ENCODE measurements at regions not wholly inside any gene's neighbourhood (a gene's known extent, or its start where the extent isn't known, plus 50 kb on each side); places are given as distances from the start of the nearest gene placed in this dataset.
"Not testable (repeated sequence)": the region's sequence is repeated elsewhere in the genome, so short reads cannot be mapped to it uniquely, and the experiment has no call there.

- no peaks in the 10 kb centered on the region for H3K36me3 ChIP-seq
- peaks cover 3% of the 10 kb centered on the region; the same call in 1 of the 2 replicates for H3K4me1 ChIP-seq
- peak overlapping the region; percentile 49 for H3K27ac ChIP-seq
- H3K9me3 ChIP-seq (replicated peaks): no peaks in the 10 kb centered on the region
- H3K27me3 ChIP-seq: no peaks in the 10 kb centered on the region
- no peak overlapping the region for H3K4me3 ChIP-seq
- DNase-seq: peak; percentile 68 to 85
These were observed 1788.1 kb downstream of the BRINP3 start for GRCh38 chr1:188689542-188689941.

GRCh38 chr1:188700116-188700515, 1777.5 kb downstream of the BRINP3 start:
- no peaks in the 10 kb centered on the region for H3K36me3 ChIP-seq
- no peaks in the 10 kb centered on the region for H3K9me3 ChIP-seq (replicated peaks)
- no peak overlapping the region for H3K4me3 ChIP-seq
- no peaks in the 10 kb centered on the region for H3K27me3 ChIP-seq
- no peak overlapping the region for H3K27ac ChIP-seq
- H3K4me1 ChIP-seq: no peaks in the 10 kb centered on the region
- DNase-seq: no peak

DNA sequence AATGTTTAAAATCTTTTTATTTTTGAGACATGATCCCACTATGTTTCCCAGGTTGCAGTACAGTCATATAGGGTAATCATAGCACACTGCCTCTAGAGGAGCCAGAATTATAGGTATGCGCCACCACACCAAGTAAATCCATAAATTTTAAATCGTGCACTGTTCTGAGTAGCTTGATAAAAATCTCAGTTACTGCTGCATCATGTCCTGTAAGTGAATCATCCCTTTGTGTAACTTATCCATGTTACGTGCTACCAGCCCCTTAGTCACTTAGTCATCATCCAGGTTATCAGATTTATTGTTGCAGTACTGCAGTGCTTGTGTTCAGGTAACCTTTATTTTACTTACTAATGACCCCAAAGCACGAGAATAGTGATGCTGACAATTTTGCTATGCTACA, 1770.9 kb downstream of the BRINP3 start:
- H3K9me3 ChIP-seq (replicated peaks): no peaks in the 10 kb centered on the region
- H3K4me1 ChIP-seq: no peaks in the 10 kb centered on the region
- no peak overlapping the region for H3K27ac ChIP-seq
- DNase-seq: no peak
- no peaks in the 10 kb centered on the region for H3K27me3 ChIP-seq
- H3K4me3 ChIP-seq: no peak overlapping the region
- H3K36me3 ChIP-seq: no peaks in the 10 kb centered on the region

- Histone ChIP-seq H3K27ac (no peak overlapping the region), H3K36me3 (no peaks in the 10 kb centered on the region), H3K9me3 (replicated peaks) (no peaks in the 10 kb centered on the region), H3K27me3 (no peaks in the 10 kb centered on the region), H3K4me3 (no peak overlapping the region), H3K4me1 (no peaks in the 10 kb centered on the region)
- peak in 1 of 2 experiments; percentile 15 for DNase-seq
These were observed 1768.7 kb downstream of the BRINP3 start for GRCh38 chr1:188708795-188709535.

- DNase-seq: no peak
- no peaks in the 10 kb centered on the region for H3K4me1 ChIP-seq
- H3K27ac ChIP-seq: no peak overlapping the region
- H3K36me3 ChIP-seq: no peaks in the 10 kb centered on the region
- no peaks in the 10 kb centered on the region for H3K27me3 ChIP-seq
- H3K9me3 ChIP-seq (replicated peaks): no peaks in the 10 kb centered on the region
- no peak overlapping the region for H3K4me3 ChIP-seq
These were observed 1762.1 kb downstream of the BRINP3 start for GRCh38 chr1:188715566-188715965.

- no peak overlapping the region for H3K4me3 ChIP-seq
- no peak overlapping the region for H3K27ac ChIP-seq
- no peak for DNase-seq
- H3K4me1 ChIP-seq: no peaks in the 10 kb centered on the region
- H3K27me3 ChIP-seq: no peaks in the 10 kb centered on the region
- H3K9me3 ChIP-seq (replicated peaks): no peaks in the 10 kb centered on the region
- no peaks in the 10 kb centered on the region for H3K36me3 ChIP-seq
These were observed 1757.9 kb downstream of the BRINP3 start for GRCh38 chr1:188719735-188720134.

DNA sequence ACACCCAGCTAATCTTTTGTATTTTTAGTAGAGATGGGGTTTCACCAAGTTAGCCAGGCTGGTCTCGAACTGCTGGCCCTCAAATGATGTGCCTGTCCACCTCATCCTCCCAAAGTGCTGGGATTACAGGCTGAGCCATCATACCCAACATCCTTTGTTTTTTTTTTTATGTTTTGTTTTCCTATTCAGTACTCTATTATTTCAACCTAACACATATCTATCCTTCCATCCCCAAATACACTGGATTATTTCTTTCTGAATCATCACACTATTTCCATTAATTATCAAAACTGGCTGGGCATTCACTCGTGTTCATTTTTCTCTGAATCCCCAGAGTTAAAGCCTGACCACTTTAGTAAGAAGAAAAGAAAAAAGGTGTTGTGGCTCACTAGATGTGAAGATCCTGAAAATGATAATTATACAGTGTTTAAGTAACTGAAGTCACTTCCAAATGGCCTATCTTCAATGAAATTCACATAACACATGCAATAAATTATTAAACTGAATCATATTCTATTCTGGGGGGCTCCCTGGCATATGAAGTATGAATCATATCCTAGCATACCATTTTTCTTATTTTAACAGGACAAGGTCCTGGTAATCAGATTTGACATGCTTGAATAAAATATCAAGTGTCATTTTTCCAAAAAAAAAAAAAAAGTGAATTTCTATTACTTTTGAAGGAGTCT, 1754.2 kb downstream of the BRINP3 start:
- H3K9me3 ChIP-seq (replicated peaks): no peaks in the 10 kb centered on the region
- no peak overlapping the region for H3K4me3 ChIP-seq
- H3K4me1 ChIP-seq: no peaks in the 10 kb centered on the region
- DNase-seq: no peak
- no peaks in the 10 kb centered on the region for H3K36me3 ChIP-seq
- no peaks in the 10 kb centered on the region for H3K27me3 ChIP-seq
- peak overlapping the region; percentile 23; the same call in 1 of the 2 replicates for H3K27ac ChIP-seq

GRCh38 chr1:188729039-188729438, 1748.6 kb downstream of the BRINP3 start:
- DNase-seq: no peak

DNA sequence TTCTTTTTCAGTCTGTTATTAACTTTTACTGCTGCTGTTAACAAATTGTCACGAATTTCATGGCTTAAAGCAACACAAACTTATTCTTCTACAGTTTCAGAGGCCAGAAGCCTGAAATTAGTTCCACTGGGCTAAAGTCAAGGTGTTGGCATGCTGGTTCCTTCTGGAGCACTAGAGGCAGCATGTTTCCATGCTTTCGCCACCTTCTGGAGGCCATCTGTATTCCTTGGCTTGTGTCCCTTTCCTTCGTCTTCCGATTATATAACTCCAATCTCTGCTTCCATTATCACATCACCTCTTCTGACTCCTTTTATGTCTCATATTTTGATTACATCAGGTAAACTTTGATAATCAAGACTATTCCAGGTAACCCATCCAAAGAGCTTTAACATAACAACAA, 1742.1 kb downstream of the BRINP3 start:
- H3K9me3 ChIP-seq (replicated peaks): no peaks in the 10 kb centered on the region
- H3K36me3 ChIP-seq: no peaks in the 10 kb centered on the region
- DNase-seq: no peak
- H3K4me1 ChIP-seq: peaks cover 5% of the 10 kb centered on the region; the same call in 1 of the 2 replicates
- H3K4me3 ChIP-seq: no peak overlapping the region
- H3K27me3 ChIP-seq: no peaks in the 10 kb centered on the region
- H3K27ac ChIP-seq: no peak overlapping the region

More at GRCh38 chr1:188729039-188729438, 1748.6 kb downstream of the BRINP3 start:
- Histone ChIP-seq H3K27me3 (no peaks in the 10 kb centered on the region), H3K27ac (no peak overlapping the region), H3K4me1 (0 out of 2 replicates have a peak, but pooled peaks cover under 1% of the 10 kb centered on the region), H3K9me3 (replicated peaks) (no peaks in the 10 kb centered on the region), H3K36me3 (no peaks in the 10 kb centered on the region), H3K4me3 (no peak overlapping the region)

DNA sequence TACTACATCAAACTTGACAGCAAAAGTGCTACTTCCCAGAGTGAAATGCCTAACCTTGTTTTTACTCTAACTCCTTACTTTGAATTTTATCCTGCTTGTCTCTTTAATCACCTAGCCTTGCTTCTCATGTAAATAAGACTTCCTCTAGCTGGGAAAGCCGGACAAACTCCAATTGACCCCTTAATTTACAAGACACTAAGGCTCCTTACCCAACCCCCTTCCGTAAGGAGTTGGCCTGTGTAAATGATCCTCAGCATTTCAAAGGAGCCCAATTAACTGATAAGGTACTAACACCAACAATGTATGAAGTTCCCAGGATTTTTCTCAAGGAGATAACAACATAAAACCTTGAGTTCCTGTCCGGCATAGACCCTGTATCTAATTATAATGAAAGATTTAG, 1728.4 kb downstream of the BRINP3 start:
- not testable (repeated sequence) for H3K27ac ChIP-seq

GRCh38 chr1:188752027-188752426, 1725.6 kb downstream of the BRINP3 start:
- H3K9me3 ChIP-seq (replicated peaks); H3K27ac ChIP-seq; H3K4me3 ChIP-seq; DNase-seq; H3K36me3 ChIP-seq; H3K4me1 ChIP-seq; H3K27me3 ChIP-seq: not testable (repeated sequence)

More for the DNA sequence above, 1728.4 kb downstream of the BRINP3 start:
- H3K9me3 ChIP-seq (replicated peaks); H3K27me3 ChIP-seq; H3K4me3 ChIP-seq; H3K4me1 ChIP-seq; H3K36me3 ChIP-seq; DNase-seq: not testable (repeated sequence)

- not testable (repeated sequence) for H3K4me3 ChIP-seq; H3K27me3 ChIP-seq; H3K27ac ChIP-seq; DNase-seq; H3K36me3 ChIP-seq; H3K4me1 ChIP-seq; H3K9me3 ChIP-seq (replicated peaks)
These were observed 1719.9 kb downstream of the BRINP3 start for GRCh38 chr1:188757747-188758146.

DNA sequence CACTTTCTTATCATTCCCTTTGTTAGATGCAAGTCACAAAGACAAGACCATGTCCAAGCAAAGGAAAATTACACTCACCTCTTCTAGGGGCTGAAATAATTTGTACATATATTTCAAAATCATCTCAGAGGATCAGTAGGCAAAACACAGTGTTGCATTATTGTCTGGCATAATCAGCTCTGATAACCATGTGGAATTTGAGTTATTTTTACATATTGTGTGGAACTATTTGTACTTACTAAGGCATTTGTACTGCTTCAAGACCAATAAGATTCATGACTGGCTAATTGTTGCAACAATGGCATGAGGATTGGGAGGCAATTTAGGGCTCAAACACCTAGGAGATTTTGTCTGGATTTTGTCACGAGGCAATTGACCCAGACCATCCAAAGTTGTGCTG, 1716.4 kb downstream of the BRINP3 start:
- Histone ChIP-seq H3K27ac (no peak overlapping the region), H3K4me1 (no peaks in the 10 kb centered on the region), H3K9me3 (replicated peaks) (no peaks in the 10 kb centered on the region), H3K27me3 (no peaks in the 10 kb centered on the region), H3K4me3 (no peak overlapping the region), H3K36me3 (no peaks in the 10 kb centered on the region)
- DNase-seq: no peak

DNA sequence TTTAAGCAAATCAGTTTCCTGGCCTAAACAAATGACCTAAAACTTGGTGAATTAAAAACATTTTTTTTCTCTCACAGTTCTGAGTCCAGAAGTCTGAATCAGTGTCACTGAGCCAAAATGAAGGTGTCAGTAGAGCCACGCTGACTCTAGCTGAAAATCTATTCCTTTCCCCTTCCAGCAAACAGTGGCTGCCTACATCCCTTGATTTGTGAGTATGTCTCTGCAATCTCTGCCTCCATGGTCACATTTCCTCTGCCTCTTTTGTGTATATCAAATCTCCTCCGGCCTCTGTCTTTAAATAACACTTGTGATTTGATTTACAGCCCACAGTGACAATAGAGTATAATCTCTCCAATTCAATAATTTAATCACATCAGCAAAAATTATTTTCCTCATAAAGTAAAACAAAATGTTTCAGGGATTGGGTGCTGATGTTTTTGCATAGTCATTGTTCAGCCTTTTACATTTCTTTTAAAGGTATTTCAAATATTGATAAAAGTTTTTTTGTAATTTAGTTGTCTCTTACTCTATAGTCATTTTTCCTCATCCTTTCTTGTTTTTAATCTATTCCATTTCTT, 1715.4 kb downstream of the BRINP3 start:
- Histone ChIP-seq H3K36me3 (no peaks in the 10 kb centered on the region), H3K9me3 (replicated peaks) (no peaks in the 10 kb centered on the region), H3K27ac (no peak overlapping the region), H3K27me3 (no peaks in the 10 kb centered on the region), H3K4me1 (no peaks in the 10 kb centered on the region), H3K4me3 (no peak overlapping the region)
- no peak for DNase-seq

- Histone ChIP-seq H3K36me3 (no peaks in the 10 kb centered on the region), H3K4me1 (no peaks in the 10 kb centered on the region), H3K27me3 (no peaks in the 10 kb centered on the region), H3K9me3 (replicated peaks) (no peaks in the 10 kb centered on the region), H3K4me3 (no peak overlapping the region), H3K27ac (no peak overlapping the region)
- no peak for DNase-seq
These were observed 1714.1 kb downstream of the BRINP3 start for GRCh38 chr1:188763541-188763940.
